ENCODE measurements at regions not wholly inside any gene's neighbourhood (a gene's known extent, or its start where the extent isn't known, plus 50 kb on each side); places are given as distances from the start of the nearest gene placed in this dataset.
A peak's percentile ranks its signal among the peaks of the same experiment; 100 is the strongest.

DNA sequence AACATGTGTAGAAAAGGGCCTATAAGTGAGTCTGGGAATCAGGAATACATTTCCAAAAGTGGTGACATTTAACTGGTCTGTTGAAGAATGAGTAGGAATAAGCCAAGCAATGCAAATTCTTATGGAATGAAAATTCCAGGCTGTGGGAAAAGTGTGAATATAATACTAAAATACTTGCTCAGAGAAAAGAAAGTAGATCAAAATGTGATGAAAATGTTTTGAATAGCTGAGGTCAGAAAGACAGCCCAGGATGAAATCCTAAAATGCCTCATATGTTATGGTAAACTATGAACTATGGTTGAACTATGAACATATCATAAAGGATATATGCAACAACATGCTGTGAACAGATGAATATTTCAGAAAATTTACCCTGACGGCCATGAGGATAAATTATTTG lies 688.3 kb upstream of the FAT3 start:
- no peaks in the 10 kb centered on the region for H3K36me3 ChIP-seq
- no peaks in the 10 kb centered on the region for H3K9me3 ChIP-seq (ENCODE audit: severe bottlenecking)
- TF ChIP-seq, protein P1, sequence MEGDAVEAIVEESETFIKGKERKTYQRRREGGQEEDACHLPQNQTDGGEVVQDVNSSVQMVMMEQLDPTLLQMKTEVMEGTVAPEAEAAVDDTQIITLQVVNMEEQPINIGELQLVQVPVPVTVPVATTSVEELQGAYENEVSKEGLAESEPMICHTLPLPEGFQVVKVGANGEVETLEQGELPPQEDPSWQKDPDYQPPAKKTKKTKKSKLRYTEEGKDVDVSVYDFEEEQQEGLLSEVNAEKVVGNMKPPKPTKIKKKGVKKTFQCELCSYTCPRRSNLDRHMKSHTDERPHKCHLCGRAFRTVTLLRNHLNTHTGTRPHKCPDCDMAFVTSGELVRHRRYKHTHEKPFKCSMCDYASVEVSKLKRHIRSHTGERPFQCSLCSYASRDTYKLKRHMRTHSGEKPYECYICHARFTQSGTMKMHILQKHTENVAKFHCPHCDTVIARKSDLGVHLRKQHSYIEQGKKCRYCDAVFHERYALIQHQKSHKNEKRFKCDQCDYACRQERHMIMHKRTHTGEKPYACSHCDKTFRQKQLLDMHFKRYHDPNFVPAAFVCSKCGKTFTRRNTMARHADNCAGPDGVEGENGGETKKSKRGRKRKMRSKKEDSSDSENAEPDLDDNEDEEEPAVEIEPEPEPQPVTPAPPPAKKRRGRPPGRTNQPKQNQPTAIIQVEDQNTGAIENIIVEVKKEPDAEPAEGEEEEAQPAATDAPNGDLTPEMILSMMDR (IDR thresholded peaks at IDR 0.05; ENCODE audit: low read depth, low read length): no peak
- H3K4me3 ChIP-seq (ENCODE audit: low read depth, low read length): no peak overlapping the region
- H3K27ac ChIP-seq: no peak overlapping the region
- H3K27me3 ChIP-seq (ENCODE audit: insufficient read depth, low read depth, severe bottlenecking): no peaks in the 10 kb centered on the region
- DNase-seq: no peak

DNA sequence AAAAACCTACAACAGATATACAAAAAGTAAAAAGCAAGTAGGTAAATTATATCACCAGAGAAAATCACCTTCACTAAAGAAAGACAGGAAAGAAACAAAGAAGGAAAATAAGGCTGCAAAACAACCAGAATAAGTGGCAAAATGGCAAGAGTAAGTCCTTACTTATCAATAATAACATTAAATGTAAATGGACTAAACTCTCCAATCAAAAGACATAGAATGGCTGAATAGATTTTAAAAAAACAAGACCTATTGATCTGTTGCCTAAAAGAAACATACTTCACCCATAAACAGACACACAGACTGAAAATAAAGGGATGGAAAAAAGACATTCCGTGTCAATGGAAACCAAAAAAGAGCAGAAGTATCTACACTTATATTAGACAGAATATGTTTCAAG lies 695.7 kb upstream of the FAT3 start:
- Histone ChIP-seq H3K9me3 (ENCODE audit: severe bottlenecking) (peaks cover 3% of the 10 kb centered on the region), H3K27ac (no peak overlapping the region), H3K4me3 (ENCODE audit: low read depth, low read length) (no peak overlapping the region), H3K36me3 (no peaks in the 10 kb centered on the region), H3K27me3 (ENCODE audit: insufficient read depth, low read depth, severe bottlenecking) (no peaks in the 10 kb centered on the region)
- TF ChIP-seq, protein P1 (IDR thresholded peaks at IDR 0.05; ENCODE audit: low read depth, low read length): no peak
- DNase-seq: no peak

DNA sequence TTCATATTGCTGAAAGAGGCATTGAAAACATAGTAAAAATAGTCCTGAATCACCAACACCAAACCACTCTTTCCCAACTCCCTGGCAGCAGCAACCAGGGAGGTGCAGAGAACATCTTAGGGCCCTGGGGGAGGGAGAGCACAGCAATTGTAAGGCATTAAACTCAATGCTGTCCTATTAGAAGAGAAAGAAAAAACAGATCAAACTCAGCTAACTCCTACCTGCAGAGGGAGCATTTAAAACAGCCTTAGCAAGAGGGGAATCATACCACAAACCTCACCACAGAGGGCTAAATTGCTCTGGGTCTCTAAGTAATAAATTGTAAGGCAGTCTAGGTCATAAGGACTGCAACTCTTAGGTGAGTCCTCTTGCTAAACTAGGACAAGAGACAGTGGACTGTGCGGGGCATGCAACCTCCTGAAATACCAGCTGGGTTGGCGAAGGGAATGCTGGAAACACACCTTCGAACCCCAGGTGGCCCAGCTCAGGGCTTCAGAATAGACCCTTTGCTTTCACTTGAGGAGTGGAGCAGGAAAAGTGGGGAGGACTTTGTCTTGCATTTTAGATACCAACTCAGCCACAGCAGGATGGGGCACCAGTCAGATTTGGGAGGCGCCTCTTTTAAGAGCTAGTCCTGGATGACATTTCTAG lies 697.1 kb upstream of the FAT3 start:
- H3K9me3 ChIP-seq (ENCODE audit: severe bottlenecking): peaks cover 3% of the 10 kb centered on the region
- TF ChIP-seq, protein P1 (IDR thresholded peaks at IDR 0.05; ENCODE audit: low read depth, low read length): no peak
- H3K27ac ChIP-seq: no peak overlapping the region
- no peaks in the 10 kb centered on the region for H3K36me3 ChIP-seq
- H3K27me3 ChIP-seq (ENCODE audit: insufficient read depth, low read depth, severe bottlenecking): no peaks in the 10 kb centered on the region
- DNase-seq: no peak
- H3K4me3 ChIP-seq (ENCODE audit: low read depth, low read length): no peak overlapping the region

DNA sequence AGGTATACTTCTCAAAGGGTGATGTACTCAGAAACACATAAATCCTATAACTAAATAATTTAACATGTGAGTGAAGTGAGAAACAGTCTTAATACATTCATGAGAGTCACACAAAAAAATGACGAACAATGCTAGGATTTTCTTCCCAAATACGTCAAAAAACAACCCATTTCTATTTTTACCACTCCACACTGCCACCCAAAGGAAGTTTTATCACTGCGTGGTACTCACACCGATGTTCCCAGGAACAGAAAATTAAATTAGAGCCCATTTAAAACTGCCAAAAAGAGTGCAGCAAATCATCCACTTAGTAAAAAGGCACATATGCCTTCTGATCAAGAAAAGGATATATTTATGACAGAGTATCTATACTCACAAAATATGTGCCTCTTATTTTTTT lies 710.9 kb upstream of the FAT3 start:
- H3K4me3 ChIP-seq (ENCODE audit: low read depth, low read length): no peak overlapping the region
- no peaks in the 10 kb centered on the region for H3K27me3 ChIP-seq (ENCODE audit: insufficient read depth, low read depth, severe bottlenecking)
- H3K36me3 ChIP-seq: no peaks in the 10 kb centered on the region
- no peak for DNase-seq
- TF ChIP-seq, protein P1 (IDR thresholded peaks at IDR 0.05; ENCODE audit: low read depth, low read length): 0 out of 2 replicates have a peak, but pooled peaks have one; percentile 1
- no peak overlapping the region for H3K27ac ChIP-seq
- no peaks in the 10 kb centered on the region for H3K9me3 ChIP-seq (ENCODE audit: severe bottlenecking)

DNA sequence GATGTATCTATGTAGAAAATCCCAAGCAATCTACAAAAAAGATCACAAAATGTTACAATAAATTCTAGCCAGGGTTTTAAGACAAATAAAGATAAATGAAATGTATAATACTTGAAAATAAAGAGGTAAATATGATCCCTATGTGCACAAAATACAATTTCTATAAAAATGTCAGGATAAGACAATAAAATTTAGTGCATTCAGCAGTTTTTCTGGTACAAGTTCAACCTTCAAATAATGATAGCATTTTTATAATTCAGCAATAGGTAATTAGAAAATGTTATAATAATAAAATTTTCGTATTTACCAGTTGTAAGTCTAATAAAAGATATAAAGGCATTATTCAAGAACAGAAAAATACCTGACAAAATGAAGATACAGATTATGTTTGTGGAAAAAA lies 726.8 kb upstream of the FAT3 start:
- TF ChIP-seq, protein P1 (IDR thresholded peaks at IDR 0.05; ENCODE audit: low read depth, low read length): no peak

DNA sequence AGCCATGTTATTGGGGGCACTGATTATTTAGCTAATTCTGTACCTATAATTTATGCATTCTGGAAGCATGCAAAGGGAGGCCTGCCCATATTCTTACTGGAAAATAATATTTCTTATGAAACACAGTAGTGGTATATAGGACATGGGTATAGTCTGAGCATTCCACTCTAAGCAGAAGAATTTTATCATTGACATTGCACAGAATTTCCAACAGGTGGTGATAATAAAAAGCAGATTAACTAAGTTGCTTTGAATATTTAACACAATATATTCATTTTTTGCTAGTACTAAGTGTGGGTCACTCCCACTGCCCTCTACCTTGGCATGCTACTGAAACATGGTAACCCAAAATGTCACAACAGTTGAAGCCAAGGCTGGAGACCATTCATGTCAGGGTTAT lies 728.8 kb upstream of the FAT3 start:
- H3K9me3 ChIP-seq (ENCODE audit: severe bottlenecking): no peaks in the 10 kb centered on the region
- H3K27me3 ChIP-seq (ENCODE audit: insufficient read depth, low read depth, severe bottlenecking): no peaks in the 10 kb centered on the region
- no peak overlapping the region for H3K27ac ChIP-seq
- no peaks in the 10 kb centered on the region for H3K36me3 ChIP-seq
- TF ChIP-seq, protein P1 (IDR thresholded peaks at IDR 0.05; ENCODE audit: low read depth, low read length): no peak
- no peak overlapping the region for H3K4me3 ChIP-seq (ENCODE audit: low read depth, low read length)
- DNase-seq: no peak

More for the DNA sequence above, 726.8 kb upstream of the FAT3 start:
- Histone ChIP-seq H3K9me3 (ENCODE audit: severe bottlenecking) (no peaks in the 10 kb centered on the region), H3K4me3 (ENCODE audit: low read depth, low read length) (no peak overlapping the region), H3K27ac (no peak overlapping the region), H3K36me3 (no peaks in the 10 kb centered on the region), H3K27me3 (ENCODE audit: insufficient read depth, low read depth, severe bottlenecking) (no peaks in the 10 kb centered on the region)
- DNase-seq: no peak

Data from WERI-Rb-1 (cell line).